ENCODE measurements at regions not wholly inside any gene's neighbourhood (a gene's known extent, or its start where the extent isn't known, plus 50 kb on each side); places are given as distances from the start of the nearest gene placed in this dataset.
"Not testable (repeated sequence)": the region's sequence is repeated elsewhere in the genome, so short reads cannot be mapped to it uniquely, and the experiment has no call there.

DNA sequence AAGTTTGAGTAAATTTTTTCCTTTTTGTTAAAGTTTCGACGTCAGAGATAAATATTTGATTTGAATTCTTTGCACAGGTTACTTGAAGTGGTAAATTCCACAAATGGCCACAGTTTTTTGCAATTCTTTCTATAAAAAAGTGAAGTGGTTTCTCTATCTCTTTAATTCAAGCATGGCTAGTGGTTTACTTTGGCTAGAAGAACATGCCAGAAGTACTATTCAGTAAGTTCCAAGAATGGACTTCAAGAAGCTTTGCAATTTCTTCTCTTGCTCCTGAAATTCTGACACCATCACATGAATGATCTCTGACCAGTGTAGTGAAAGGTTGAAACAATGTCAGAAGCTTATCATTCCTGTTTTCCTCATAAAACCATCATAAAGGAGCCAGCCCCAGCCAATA is 55.7 kb upstream of the RNPC3 start:
- Histone ChIP-seq H3K36me3 (ENCODE audit: insufficient read depth, low read depth, low read length) (no peaks in the 10 kb centered on the region), H3K27ac (ENCODE audit: low read length) (no peak overlapping the region), H3K4me1 (ENCODE audit: insufficient read depth, low read length) (no peaks in the 10 kb centered on the region), H3K9ac (ENCODE audit: low read depth, low read length) (no peak overlapping the region), H3K27me3 (ENCODE audit: insufficient read depth, low read length) (no peaks in the 10 kb centered on the region), H3K4me3 (ENCODE audit: low read length) (no peak overlapping the region), H3K9me3 (ENCODE audit: insufficient read depth, low read depth, low read length) (no peaks in the 10 kb centered on the region)

- Histone ChIP-seq H3K9me3 (ENCODE audit: insufficient read depth, low read depth, low read length) (no peaks in the 10 kb centered on the region), H3K4me3 (ENCODE audit: low read length) (no peak overlapping the region), H3K4me1 (ENCODE audit: insufficient read depth, low read length) (no peaks in the 10 kb centered on the region), H3K27me3 (ENCODE audit: insufficient read depth, low read length) (no peaks in the 10 kb centered on the region), H3K27ac (ENCODE audit: low read length) (no peak overlapping the region), H3K9ac (ENCODE audit: low read depth, low read length) (no peak overlapping the region), H3K36me3 (ENCODE audit: insufficient read depth, low read depth, low read length) (no peaks in the 10 kb centered on the region)
Measured at GRCh38 chr1:103467100-103467499, 58.4 kb upstream of the RNPC3 start.

DNA sequence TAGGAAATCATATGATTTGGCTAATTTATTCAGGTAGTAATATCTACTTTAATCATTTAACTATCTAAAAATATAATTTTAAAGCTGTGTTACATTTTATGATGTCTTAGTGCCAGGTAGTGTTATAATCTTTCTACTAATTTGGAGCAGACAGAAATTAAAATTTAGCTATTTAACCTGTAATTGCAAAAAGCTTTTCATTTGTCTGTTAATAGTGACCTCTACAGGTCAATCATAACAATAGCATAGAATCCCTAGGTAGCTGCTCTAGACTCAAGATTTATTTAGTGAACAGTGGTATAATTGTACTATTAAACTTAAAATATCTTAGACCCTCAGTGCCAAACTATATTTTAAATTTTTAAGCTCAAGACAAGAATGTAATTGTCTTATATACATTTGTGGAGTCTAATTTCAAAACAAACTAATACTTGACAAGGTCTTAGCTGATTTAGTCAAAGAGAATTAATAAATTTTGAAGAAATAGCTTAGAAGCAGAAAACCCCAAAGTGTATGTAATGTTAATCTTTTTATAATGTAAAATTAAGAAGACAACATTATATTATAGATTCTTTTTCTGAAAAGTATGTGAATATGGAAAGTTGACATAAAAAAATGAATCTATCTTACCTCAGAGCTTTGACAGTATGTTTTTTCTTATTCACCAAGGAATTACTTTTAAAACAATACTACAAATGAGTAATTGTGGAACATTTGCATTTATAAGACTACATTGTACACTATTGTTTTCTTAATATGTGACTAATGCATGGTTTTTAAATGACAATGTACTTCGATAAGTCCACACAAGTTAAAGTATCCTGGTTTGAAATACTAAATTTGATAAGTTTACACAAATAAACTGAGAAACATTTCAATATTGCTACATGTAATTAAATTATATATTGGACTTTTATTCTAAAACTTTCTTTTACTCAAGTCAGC is 64.1 kb upstream of the RNPC3 start:
- H3K36me3 ChIP-seq (ENCODE audit: insufficient read depth, low read depth, low read length) = no peaks in the 10 kb centered on the region
- H3K4me1 ChIP-seq (ENCODE audit: insufficient read depth, low read length) = peaks cover 7% of the 10 kb centered on the region; the same call in 1 of the 2 replicates
- H3K4me3 ChIP-seq (ENCODE audit: low read length) = no peak overlapping the region
- H3K9me3 ChIP-seq (ENCODE audit: insufficient read depth, low read depth, low read length) = no peaks in the 10 kb centered on the region
- no peaks in the 10 kb centered on the region for H3K27me3 ChIP-seq (ENCODE audit: insufficient read depth, low read length)
- H3K9ac ChIP-seq (ENCODE audit: low read depth, low read length) = no peak overlapping the region
- H3K27ac ChIP-seq (ENCODE audit: low read length) = no peak overlapping the region

GRCh38 chr1:103460511-103460910 is 65.0 kb upstream of the RNPC3 start:
- no peaks in the 10 kb centered on the region for H3K9me3 ChIP-seq (ENCODE audit: insufficient read depth, low read depth, low read length)
- no peak overlapping the region for H3K9ac ChIP-seq (ENCODE audit: low read depth, low read length)
- no peaks in the 10 kb centered on the region for H3K27me3 ChIP-seq (ENCODE audit: insufficient read depth, low read length)
- no peaks in the 10 kb centered on the region for H3K36me3 ChIP-seq (ENCODE audit: insufficient read depth, low read depth, low read length)
- no peak overlapping the region for H3K4me3 ChIP-seq (ENCODE audit: low read length)
- peaks cover 7% of the 10 kb centered on the region; the same call in 1 of the 2 replicates for H3K4me1 ChIP-seq (ENCODE audit: insufficient read depth, low read length)
- H3K27ac ChIP-seq (ENCODE audit: low read length) = no peak overlapping the region

- H3K36me3 ChIP-seq (ENCODE audit: insufficient read depth, low read depth, low read length) = no peaks in the 10 kb centered on the region
- H3K4me3 ChIP-seq (ENCODE audit: low read length) = no peak overlapping the region
- H3K9ac ChIP-seq (ENCODE audit: low read depth, low read length) = no peak overlapping the region
- H3K4me1 ChIP-seq (ENCODE audit: insufficient read depth, low read length) = peaks cover 7% of the 10 kb centered on the region; the same call in 1 of the 2 replicates
- H3K27me3 ChIP-seq (ENCODE audit: insufficient read depth, low read length) = no peaks in the 10 kb centered on the region
- H3K9me3 ChIP-seq (ENCODE audit: insufficient read depth, low read depth, low read length) = no peaks in the 10 kb centered on the region
- no peak overlapping the region for H3K27ac ChIP-seq (ENCODE audit: low read length)
Measured at GRCh38 chr1:103459346-103459745, 66.2 kb upstream of the RNPC3 start.

- no peak overlapping the region for H3K9ac ChIP-seq (ENCODE audit: low read depth, low read length)
- no peak overlapping the region for H3K27ac ChIP-seq (ENCODE audit: low read length)
- no peaks in the 10 kb centered on the region for H3K9me3 ChIP-seq (ENCODE audit: insufficient read depth, low read depth, low read length)
- H3K4me3 ChIP-seq (ENCODE audit: low read length) = no peak overlapping the region
- no peaks in the 10 kb centered on the region for H3K27me3 ChIP-seq (ENCODE audit: insufficient read depth, low read length)
- no peaks in the 10 kb centered on the region for H3K36me3 ChIP-seq (ENCODE audit: insufficient read depth, low read depth, low read length)
- H3K4me1 ChIP-seq (ENCODE audit: insufficient read depth, low read length) = peaks cover 7% of the 10 kb centered on the region; the same call in 1 of the 2 replicates
Measured at GRCh38 chr1:103457886-103458455, 67.5 kb upstream of the RNPC3 start.

DNA sequence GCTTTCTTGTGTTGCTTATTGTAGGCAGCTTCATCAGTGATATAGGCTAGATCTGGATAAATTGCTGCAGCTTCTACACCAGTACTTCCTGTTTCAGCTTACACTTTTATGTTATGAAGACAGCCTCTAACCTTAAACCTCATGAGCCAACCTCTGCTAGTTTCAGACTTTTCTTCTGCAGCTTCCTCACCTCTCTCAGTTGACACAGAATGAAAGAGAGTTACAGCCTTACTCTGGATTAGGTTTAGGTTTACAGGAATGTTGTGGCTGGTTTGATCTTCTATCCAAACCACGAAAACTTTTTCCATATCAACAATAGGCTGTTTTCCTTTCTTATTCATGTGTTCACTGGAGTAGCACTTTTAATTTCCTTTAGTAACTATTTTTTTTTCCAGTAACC is 76.9 kb upstream of the RNPC3 start:
- no peaks in the 10 kb centered on the region for H3K4me1 ChIP-seq (ENCODE audit: insufficient read depth, low read length)
- no peak overlapping the region for H3K4me3 ChIP-seq (ENCODE audit: low read length)
- no peaks in the 10 kb centered on the region for H3K36me3 ChIP-seq (ENCODE audit: insufficient read depth, low read depth, low read length)
- H3K9ac ChIP-seq (ENCODE audit: low read depth, low read length) = no peak overlapping the region
- H3K27me3 ChIP-seq (ENCODE audit: insufficient read depth, low read length) = no peaks in the 10 kb centered on the region
- H3K27ac ChIP-seq (ENCODE audit: low read length) = no peak overlapping the region
- no peaks in the 10 kb centered on the region for H3K9me3 ChIP-seq (ENCODE audit: insufficient read depth, low read depth, low read length)

- Histone ChIP-seq H3K9ac (ENCODE audit: low read depth, low read length) (no peak overlapping the region), H3K4me1 (ENCODE audit: insufficient read depth, low read length) (no peaks in the 10 kb centered on the region), H3K9me3 (ENCODE audit: insufficient read depth, low read depth, low read length) (no peaks in the 10 kb centered on the region), H3K4me3 (ENCODE audit: low read length) (no peak overlapping the region), H3K36me3 (ENCODE audit: insufficient read depth, low read depth, low read length) (no peaks in the 10 kb centered on the region), H3K27me3 (ENCODE audit: insufficient read depth, low read length) (no peaks in the 10 kb centered on the region), H3K27ac (ENCODE audit: low read length) (no peak overlapping the region)
Measured at GRCh38 chr1:103447471-103447870, 78.0 kb upstream of the RNPC3 start.

- Histone ChIP-seq H3K36me3 (ENCODE audit: insufficient read depth, low read depth, low read length) (no peaks in the 10 kb centered on the region), H3K9me3 (ENCODE audit: insufficient read depth, low read depth, low read length) (no peaks in the 10 kb centered on the region), H3K9ac (ENCODE audit: low read depth, low read length) (no peak overlapping the region), H3K4me3 (ENCODE audit: low read length) (no peak overlapping the region), H3K27me3 (ENCODE audit: insufficient read depth, low read length) (no peaks in the 10 kb centered on the region), H3K4me1 (ENCODE audit: insufficient read depth, low read length) (peaks cover 12% of the 10 kb centered on the region), H3K27ac (ENCODE audit: low read length) (no peak overlapping the region)
Measured at GRCh38 chr1:103441342-103441741, 84.2 kb upstream of the RNPC3 start.

DNA sequence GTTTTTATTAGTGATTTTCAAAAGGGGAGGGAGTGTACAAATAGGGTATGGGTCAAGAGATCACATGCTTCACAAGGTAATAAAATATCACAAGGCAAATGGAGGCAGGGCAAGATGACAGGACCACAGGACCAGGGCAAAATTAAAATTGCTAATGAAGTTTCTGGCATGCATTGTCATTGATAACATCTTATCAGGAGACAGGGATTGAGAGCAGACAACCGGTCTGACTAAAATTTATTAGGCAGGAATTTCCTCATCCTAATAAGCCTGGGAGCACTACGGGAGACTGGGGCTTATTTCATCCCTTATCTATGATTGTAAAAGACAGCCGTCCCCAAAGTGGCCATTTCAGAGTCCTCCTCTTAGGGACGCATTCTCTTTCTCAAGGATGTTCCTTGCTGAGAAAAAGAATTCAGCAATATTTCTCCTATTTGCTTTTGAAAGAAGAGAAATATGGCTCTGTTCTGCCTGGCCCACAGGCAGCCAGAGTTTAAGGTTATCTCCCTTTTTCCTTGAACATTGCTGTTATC is 88.9 kb upstream of the RNPC3 start:
- not testable (repeated sequence) for H3K27me3 ChIP-seq (ENCODE audit: insufficient read depth, low read length); H3K9me3 ChIP-seq (ENCODE audit: insufficient read depth, low read depth, low read length); H3K9ac ChIP-seq (ENCODE audit: low read depth, low read length); H3K27ac ChIP-seq (ENCODE audit: low read length); H3K4me3 ChIP-seq (ENCODE audit: low read length); H3K36me3 ChIP-seq (ENCODE audit: insufficient read depth, low read depth, low read length); H3K4me1 ChIP-seq (ENCODE audit: insufficient read depth, low read length)

DNA sequence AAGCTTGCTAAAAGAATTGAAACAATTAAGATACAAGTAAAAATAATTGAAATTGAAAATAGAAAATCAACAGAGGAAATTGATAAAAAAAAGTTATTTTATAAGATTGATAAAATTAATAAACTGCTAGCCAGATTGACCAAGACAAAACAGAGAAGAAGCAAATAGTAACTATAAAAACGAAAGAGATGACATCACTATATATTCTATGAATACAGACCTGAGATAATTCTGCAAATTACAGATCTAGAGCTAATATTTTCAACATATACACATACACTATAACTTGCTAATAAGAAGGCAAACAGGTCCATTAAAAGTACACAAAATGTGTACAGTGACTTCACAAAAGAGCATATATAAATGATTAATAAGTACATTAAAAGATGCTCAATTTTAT is 90.1 kb upstream of the RNPC3 start:
- Histone ChIP-seq H3K27ac (ENCODE audit: low read length) (no peak overlapping the region), H3K27me3 (ENCODE audit: insufficient read depth, low read length) (no peaks in the 10 kb centered on the region), H3K4me1 (ENCODE audit: insufficient read depth, low read length) (no peaks in the 10 kb centered on the region)

GRCh38 chr1:103424650-103425049 is 100.8 kb upstream of the RNPC3 start:
- Histone ChIP-seq H3K27ac (ENCODE audit: low read length) (no peak overlapping the region), H3K4me1 (ENCODE audit: insufficient read depth, low read length) (no peaks in the 10 kb centered on the region; the same call in 1 of the 2 replicates), H3K9me3 (ENCODE audit: insufficient read depth, low read depth, low read length) (no peaks in the 10 kb centered on the region), H3K4me3 (ENCODE audit: low read length) (no peak overlapping the region), H3K36me3 (ENCODE audit: insufficient read depth, low read depth, low read length) (no peaks in the 10 kb centered on the region), H3K27me3 (ENCODE audit: insufficient read depth, low read length) (no peaks in the 10 kb centered on the region), H3K9ac (ENCODE audit: low read depth, low read length) (no peak overlapping the region)

More for the DNA sequence above, 90.1 kb upstream of the RNPC3 start:
- Histone ChIP-seq H3K9ac (ENCODE audit: low read depth, low read length) (no peak overlapping the region), H3K36me3 (ENCODE audit: insufficient read depth, low read depth, low read length) (no peaks in the 10 kb centered on the region), H3K9me3 (ENCODE audit: insufficient read depth, low read depth, low read length) (no peaks in the 10 kb centered on the region), H3K4me3 (ENCODE audit: low read length) (no peak overlapping the region)

Data from iPS-20b (cell line).